HL-60 (cell line): ENCODE measurements at regions not wholly inside any gene's neighbourhood (a gene's known extent, or its start where the extent isn't known, plus 50 kb on each side); places are given as distances from the start of the nearest gene placed in this dataset.
"Not testable (repeated sequence)": the region's sequence is repeated elsewhere in the genome, so short reads cannot be mapped to it uniquely, and the experiment has no call there.

Experiments used
- DNase-seq, 2 experiments: peaks; one replicate each; pipeline ENCODE4 v3.0.0-alpha.2; 2010 to 2020; ENCODE audit warnings: low read depth in 1 of 2, low spot score in 1 of 2
- H3K27ac ChIP-seq: fragments of 250-450 bp; sonication (Bioruptor Pico); replicated peaks from 2 replicates; pipeline ENCODE4 v1.5.1; 2020; ENCODE audit warnings: mild to moderate bottlenecking, moderate library complexity
- H3K27me3 ChIP-seq: fragments of 250-450 bp; sonication (Bioruptor Pico); 2 replicates; pipeline ENCODE4 v1.5.1; 2021; ENCODE audit warnings: mild to moderate bottlenecking, moderate library complexity; ENCODE audit not compliant: insufficient read depth, poor library complexity, severe bottlenecking
- H3K4me3 ChIP-seq: replicated peaks from 2 replicates; pipeline ENCODE4 v1.5.1; 2011; ENCODE audit warnings: mild to moderate bottlenecking, control low read depth, low read length; ENCODE audit not compliant: insufficient read depth
- GABPA ChIP-seq: IDR thresholded peaks from 2 replicates; pipeline ENCODE4 v1.6.1; 2012; ENCODE audit warnings: low read depth
- POLR2AphosphoS5 ChIP-seq: IDR thresholded peaks from 2 replicates; pipeline ENCODE4 v1.6.1; 2012; ENCODE audit warnings: low read depth
- REST ChIP-seq: IDR thresholded peaks from 2 replicates; pipeline ENCODE4 v1.6.1; 2012; ENCODE audit warnings: low read depth; ENCODE audit not compliant: insufficient replicate concordance
- SPI1 ChIP-seq: IDR thresholded peaks from 2 replicates; pipeline ENCODE4 v1.6.1; 2012; ENCODE audit warnings: low read depth, mild to moderate bottlenecking, borderline replicate concordance
- TF ChIP-seq, protein P1 (sequence below): IDR thresholded peaks from one replicate; pipeline ENCODE4 v1.5.1; 2011; ENCODE audit warnings: low read length, control low read depth, inconsistent platforms; ENCODE audit not compliant: insufficient read depth

DNA sequence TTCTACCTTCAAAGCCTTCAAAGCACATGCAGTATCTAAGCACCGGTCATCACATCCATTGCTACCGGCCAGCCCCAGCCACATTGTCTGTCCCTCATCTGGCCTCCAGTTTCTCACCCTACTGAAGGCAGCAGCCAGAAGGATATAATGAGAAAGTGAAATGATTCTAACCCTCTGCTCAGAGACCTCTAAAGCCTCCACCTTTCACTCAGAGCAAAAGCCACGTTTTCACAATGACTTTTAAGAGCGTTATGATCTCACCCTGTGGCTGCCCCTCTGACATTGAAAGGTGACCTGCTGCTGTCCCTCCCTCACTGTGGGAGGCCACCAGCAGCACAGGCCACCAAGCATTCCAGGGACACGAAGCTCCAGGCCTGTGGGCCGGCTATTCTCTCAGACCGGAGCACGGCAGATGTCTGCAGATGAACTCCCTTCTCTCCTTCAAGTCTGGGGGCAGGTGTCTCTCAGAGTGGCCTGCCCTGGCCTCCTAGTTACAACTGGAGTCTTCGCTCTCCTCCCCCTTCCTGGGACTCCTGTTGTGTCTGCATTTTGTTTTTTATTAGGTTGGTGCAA, 94.9 kb upstream of the EEPD1 start:
- no peak for TF ChIP-seq REST
- TF ChIP-seq GABPA = no peak
- no peak for TF ChIP-seq SPI1
- TF ChIP-seq, protein P1, sequence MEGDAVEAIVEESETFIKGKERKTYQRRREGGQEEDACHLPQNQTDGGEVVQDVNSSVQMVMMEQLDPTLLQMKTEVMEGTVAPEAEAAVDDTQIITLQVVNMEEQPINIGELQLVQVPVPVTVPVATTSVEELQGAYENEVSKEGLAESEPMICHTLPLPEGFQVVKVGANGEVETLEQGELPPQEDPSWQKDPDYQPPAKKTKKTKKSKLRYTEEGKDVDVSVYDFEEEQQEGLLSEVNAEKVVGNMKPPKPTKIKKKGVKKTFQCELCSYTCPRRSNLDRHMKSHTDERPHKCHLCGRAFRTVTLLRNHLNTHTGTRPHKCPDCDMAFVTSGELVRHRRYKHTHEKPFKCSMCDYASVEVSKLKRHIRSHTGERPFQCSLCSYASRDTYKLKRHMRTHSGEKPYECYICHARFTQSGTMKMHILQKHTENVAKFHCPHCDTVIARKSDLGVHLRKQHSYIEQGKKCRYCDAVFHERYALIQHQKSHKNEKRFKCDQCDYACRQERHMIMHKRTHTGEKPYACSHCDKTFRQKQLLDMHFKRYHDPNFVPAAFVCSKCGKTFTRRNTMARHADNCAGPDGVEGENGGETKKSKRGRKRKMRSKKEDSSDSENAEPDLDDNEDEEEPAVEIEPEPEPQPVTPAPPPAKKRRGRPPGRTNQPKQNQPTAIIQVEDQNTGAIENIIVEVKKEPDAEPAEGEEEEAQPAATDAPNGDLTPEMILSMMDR = no peak
- no peak for TF ChIP-seq POLR2AphosphoS5
- no peak overlapping the region for H3K27ac ChIP-seq
- H3K4me3 ChIP-seq = no peak overlapping the region
- DNase-seq = no peak
- no peaks in the 10 kb centered on the region for H3K27me3 ChIP-seq

DNA sequence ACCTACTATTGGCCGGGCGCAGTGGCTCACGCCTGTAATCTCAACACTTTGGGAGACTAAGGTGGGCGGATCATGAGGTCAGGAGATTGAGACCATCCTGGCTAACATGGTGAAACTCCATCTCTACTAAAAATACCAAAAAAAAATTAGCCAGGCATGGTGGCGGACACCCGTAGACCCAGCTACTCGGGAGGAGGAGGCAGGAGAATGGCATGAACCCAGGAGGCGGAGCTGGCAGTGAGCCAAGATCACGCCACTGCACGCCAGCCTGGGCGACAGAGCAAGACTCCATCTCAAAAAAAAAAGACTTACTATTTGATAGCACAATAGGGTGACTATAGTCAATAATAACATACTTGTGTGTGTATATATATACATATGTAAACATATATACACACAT, 92.7 kb upstream of the EEPD1 start:
- not testable (repeated sequence) for H3K4me3 ChIP-seq, H3K27me3 ChIP-seq, H3K27ac ChIP-seq, DNase-seq

DNA sequence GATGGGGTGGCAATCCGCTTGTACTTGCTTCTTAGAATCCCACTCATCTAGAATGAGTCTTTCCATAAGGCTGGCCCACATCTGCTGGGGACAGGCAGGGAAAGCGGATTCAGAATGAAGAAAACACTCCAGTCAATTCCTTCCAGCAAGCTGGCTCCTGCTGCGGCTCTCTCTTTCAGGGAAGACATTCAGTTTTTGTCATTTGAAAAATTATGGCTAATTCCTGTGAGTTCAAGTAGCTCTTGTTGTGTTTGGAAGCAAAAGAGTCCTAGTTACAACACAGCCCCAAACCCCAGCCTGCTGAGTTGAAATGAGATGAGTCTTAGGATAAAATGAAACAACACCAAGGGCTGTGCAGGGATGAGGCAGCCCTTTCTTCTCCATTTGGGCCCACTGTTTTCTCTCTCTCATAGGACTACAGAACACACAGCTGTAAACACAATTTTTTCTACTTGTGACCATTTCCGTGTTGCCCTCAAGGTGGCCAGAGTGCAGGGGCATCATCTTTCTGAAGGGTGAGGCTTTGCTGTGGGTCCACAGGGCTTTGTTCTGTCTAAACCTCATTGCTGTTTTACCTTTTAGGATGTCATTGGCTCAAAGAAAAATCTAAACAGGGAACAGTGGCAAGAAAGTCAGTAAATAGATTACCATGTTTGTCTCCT, 90.8 kb upstream of the EEPD1 start:
- no peak for DNase-seq
- TF ChIP-seq POLR2AphosphoS5 = no peak
- no peak for TF ChIP-seq GABPA
- TF ChIP-seq, protein P1 = no peak
- TF ChIP-seq REST = no peak
- no peak for TF ChIP-seq SPI1
- no peak overlapping the region for H3K4me3 ChIP-seq
- H3K27ac ChIP-seq = no peak overlapping the region
- H3K27me3 ChIP-seq = no peaks in the 10 kb centered on the region

- H3K27me3 ChIP-seq = no peaks in the 10 kb centered on the region
- no peak overlapping the region for H3K4me3 ChIP-seq
- DNase-seq = no peak
- TF ChIP-seq REST = no peak
- TF ChIP-seq, protein P1 = no peak
- H3K27ac ChIP-seq = no peak overlapping the region
These were observed 88.4 kb upstream of the EEPD1 start for GRCh38 chr7:36064676-36065075.

GRCh38 chr7:36065563-36066342, 87.3 kb upstream of the EEPD1 start:
- DNase-seq, H3K27ac ChIP-seq, H3K27me3 ChIP-seq, H3K4me3 ChIP-seq: not testable (repeated sequence)
